H9 (cell line): ENCODE measurements at regions not wholly inside any gene's neighbourhood (a gene's known extent, or its start where the extent isn't known, plus 50 kb on each side); places are given as distances from the start of the nearest gene placed in this dataset.

Experiments used
- DNase-seq: peaks from one replicate; pipeline ENCODE4 v3.0.0-alpha.2; 2017
- H2AFZ ChIP-seq: one replicate; pipeline ENCODE4 v1.6.1; 2013; ENCODE audit warnings: mild to moderate bottlenecking, low read length, control low read depth, moderate library complexity
- H2AK5ac ChIP-seq: 2 replicates; pipeline ENCODE4 v1.6.1; 2013; ENCODE audit warnings: low read length, control low read depth, mixed read lengths; ENCODE audit not compliant: insufficient read length
- H2BK120ac ChIP-seq: one replicate; pipeline ENCODE4 v1.6.1; 2013; ENCODE audit warnings: low read depth, mild to moderate bottlenecking, low read length, control low read depth, inconsistent platforms; ENCODE audit not compliant: poor library complexity, severe bottlenecking
- H2BK12ac ChIP-seq: 2 replicates; pipeline ENCODE4 v1.6.1; 2013; ENCODE audit warnings: low read length, control low read depth, mixed read lengths, low read depth; ENCODE audit not compliant: insufficient read length
- H2BK15ac ChIP-seq: 2 replicates; pipeline ENCODE4 v1.6.1; 2013; ENCODE audit warnings: low read depth, low read length, control low read depth
- H2BK20ac ChIP-seq: one replicate; pipeline ENCODE4 v1.6.1; 2013; ENCODE audit warnings: low read depth, mild to moderate bottlenecking, low read length, control low read depth, inconsistent platforms; ENCODE audit not compliant: poor library complexity, severe bottlenecking
- H2BK5ac ChIP-seq: 2 replicates; pipeline ENCODE4 v1.6.1; 2013; ENCODE audit warnings: low read length, control low read depth, mixed read lengths; ENCODE audit not compliant: insufficient read length
- H3K14ac ChIP-seq: 2 replicates; pipeline ENCODE4 v1.6.1; 2013; ENCODE audit warnings: low read length, control low read depth; ENCODE audit not compliant: insufficient read depth
- H3K18ac ChIP-seq: 2 replicates; pipeline ENCODE4 v1.6.1; 2013; ENCODE audit warnings: low read depth, mild to moderate bottlenecking, mixed read lengths, low read length, control low read depth; ENCODE audit not compliant: insufficient read length
- H3K23ac ChIP-seq: 2 replicates; pipeline ENCODE4 v1.6.1; 2013; ENCODE audit warnings: low read length, control low read depth, mixed read lengths, low read depth; ENCODE audit not compliant: insufficient read length
- H3K23me2 ChIP-seq: 2 replicates; pipeline ENCODE4 v1.6.1; 2013; ENCODE audit warnings: low read depth, mild to moderate bottlenecking, mixed read lengths, low read length, control low read depth; ENCODE audit not compliant: insufficient read length, poor library complexity, severe bottlenecking
- H3K27ac ChIP-seq: 2 replicates; pipeline ENCODE4 v1.5.1; 2013; ENCODE audit warnings: low read length, control low read depth, mixed read lengths, low read depth; ENCODE audit not compliant: insufficient read length
- H3K27me3 ChIP-seq: 2 replicates; pipeline ENCODE4 v1.6.1; 2013; ENCODE audit warnings: low read length, control low read depth, inconsistent platforms; ENCODE audit not compliant: insufficient read depth
- H3K4ac ChIP-seq: 2 replicates; pipeline ENCODE4 v1.6.1; 2013; ENCODE audit warnings: low read depth, mild to moderate bottlenecking, control low read depth, inconsistent platforms, low read length, moderate library complexity
- H3K4me1 ChIP-seq: 2 replicates; pipeline ENCODE4 v1.6.1; 2013; ENCODE audit warnings: low read length, control low read depth, inconsistent platforms; ENCODE audit not compliant: insufficient read depth
- H3K4me2 ChIP-seq: 2 replicates; pipeline ENCODE4 v1.6.1; 2013; ENCODE audit warnings: low read length, control low read depth, mixed read lengths; ENCODE audit not compliant: insufficient read length, insufficient read depth
- H3K56ac ChIP-seq: 2 replicates; pipeline ENCODE4 v1.6.1; 2013; ENCODE audit warnings: low read depth, mild to moderate bottlenecking, mixed read lengths, low read length, control low read depth; ENCODE audit not compliant: insufficient read length
- H3K79me1 ChIP-seq: 2 replicates; pipeline ENCODE4 v1.6.1; 2013; ENCODE audit warnings: low read depth, mild to moderate bottlenecking, moderate library complexity, low read length, control low read depth, inconsistent platforms; ENCODE audit not compliant: insufficient read depth, poor library complexity, severe bottlenecking
- H3K79me2 ChIP-seq: 2 replicates; pipeline ENCODE4 v1.6.1; 2013; ENCODE audit warnings: low read length, control low read depth, inconsistent platforms; ENCODE audit not compliant: insufficient read depth
- H3K9ac ChIP-seq: 2 replicates; pipeline ENCODE4 v1.6.1; 2013; ENCODE audit warnings: low read length, control low read depth, mixed read lengths; ENCODE audit not compliant: insufficient read length; ENCODE audit errors: extremely low read depth
- H3K9me3 ChIP-seq: one replicate; pipeline ENCODE4 v1.6.1; 2013; ENCODE audit warnings: low read depth, low read length, inconsistent platforms; ENCODE audit not compliant: control insufficient read depth
- H3T11ph ChIP-seq: one replicate; pipeline ENCODE4 v1.6.1; 2013; ENCODE audit warnings: mild to moderate bottlenecking, low read length, control low read depth, inconsistent platforms
- H4K20me1 ChIP-seq: one replicate; pipeline ENCODE4 v1.6.1; 2013; ENCODE audit not compliant: control insufficient read depth, insufficient read length, insufficient read depth
- H4K5ac ChIP-seq: 2 replicates; pipeline ENCODE4 v1.6.1; 2013; ENCODE audit warnings: low read depth, mild to moderate bottlenecking, mixed read lengths, low read length, control low read depth; ENCODE audit not compliant: insufficient read length
- H4K8ac ChIP-seq: replicated peaks from 2 replicates; pipeline ENCODE4 v1.6.1; 2013; ENCODE audit warnings: low read length, control low read depth, mixed read lengths, low read depth; ENCODE audit not compliant: insufficient read length
- H4K91ac ChIP-seq: 2 replicates; pipeline ENCODE4 v1.6.1; 2013; ENCODE audit warnings: low read depth, mild to moderate bottlenecking, moderate library complexity, mixed read lengths, low read length, control low read depth; ENCODE audit not compliant: insufficient read length
- H3K27ac Mint-ChIP-seq, 3 experiments: 2 replicates in 2 of 3; 3 replicates in 1 of 3; pipeline ENCODE4 v1.8.0; 2020 to 2021; ENCODE audit warnings: mixed read lengths in 3 of 3, mild to moderate bottlenecking in 1 of 3, moderate library complexity in 1 of 3
- H3K27me3 Mint-ChIP-seq: 2 replicates; pipeline ENCODE4 v1.8.0; 2021; ENCODE audit warnings: low read depth, mild to moderate bottlenecking, moderate library complexity, mixed read lengths
- H3K36me3 Mint-ChIP-seq, 3 experiments: 2 replicates in 2 of 3; 3 replicates in 1 of 3; pipeline ENCODE4 v1.8.0; 2020 to 2021; ENCODE audit warnings: low read depth in 3 of 3, mixed read lengths in 3 of 3; ENCODE audit not compliant: insufficient read depth in 1 of 3
- H3K4me1 Mint-ChIP-seq, 2 experiments: 2 replicates each; pipeline ENCODE4 v1.8.0; 2020; ENCODE audit warnings: mixed read lengths in 2 of 2
- H3K4me3 Mint-ChIP-seq, 2 experiments: 2 replicates in 1 of 2; 3 replicates in 1 of 2; pipeline ENCODE4 v1.8.0; 2020 to 2021; ENCODE audit warnings: mild to moderate bottlenecking in 2 of 2, mixed read lengths in 2 of 2, moderate library complexity in 1 of 2
- H3K9me3 Mint-ChIP-seq, 2 experiments: 2 replicates in 1 of 2; 3 replicates in 1 of 2; pipeline ENCODE4 v1.8.0; 2020; ENCODE audit warnings: mild to moderate bottlenecking in 2 of 2, mixed read lengths in 2 of 2, moderate library complexity in 1 of 2
- WGBS: extraction: QIAGEN DNeasy Blood & Tissue Kit; methylation state at CpG from one replicate; pipeline ENCODE4 v1.1.7; 2013; ENCODE audit warnings: missing lambda C conversion rate, low lambda C conversion rate, mixed read lengths; ENCODE audit not compliant: insufficient read length; ENCODE audit errors: extremely low coverage; 5-methylcytosine and 5-hydroxymethylcytosine counted together
- TF ChIP-seq, protein P1 (sequence below): fragments of 200-600 bp; sonication (generic); conservative IDR thresholded peaks from 3 replicates; pipeline ENCODE4 v1.8.0; 2021; ENCODE audit warnings: antibody characterized with exemption, mild to moderate bottlenecking

DNA sequence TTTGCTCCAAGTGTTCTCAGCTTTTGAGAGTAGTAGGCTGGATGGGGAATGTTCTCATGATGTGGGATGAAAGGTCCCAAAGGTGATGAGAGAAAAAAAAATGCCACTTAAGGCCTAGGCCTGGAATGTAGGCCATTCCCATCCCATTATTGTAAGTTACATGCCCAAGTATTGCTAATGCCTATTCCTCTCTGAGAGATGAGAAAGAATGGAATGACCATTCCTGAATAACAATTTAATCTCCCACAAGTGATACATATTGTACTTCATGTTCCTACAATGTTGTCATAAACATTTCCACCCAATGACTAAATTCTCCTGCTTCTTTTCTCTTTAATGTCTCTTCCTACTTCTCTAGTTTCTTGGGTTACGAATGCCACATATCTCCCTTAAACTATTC, 102.8 kb upstream of the KCNJ16 start:
- Histone ChIP-seq H2AFZ (no peak overlapping the region), H4K5ac (no peak overlapping the region), H3K9me3 (no peaks in the 10 kb centered on the region), H2BK12ac (no peak overlapping the region), H3K56ac (no peak overlapping the region), H2BK5ac (no peak overlapping the region), H3K23me2 (no peaks in the 10 kb centered on the region), H3K27me3 (no peaks in the 10 kb centered on the region), H3K27ac (no peak overlapping the region), H4K8ac (no peak overlapping the region), H3K4ac (no peak overlapping the region), H3K9ac (no peak overlapping the region), H2BK20ac (no peak overlapping the region), H2BK15ac (no peak overlapping the region), H3K79me2 (no peaks in the 10 kb centered on the region), H3K18ac (no peak overlapping the region), H3K4me1 (no peaks in the 10 kb centered on the region), H4K91ac (no peak overlapping the region), H3K14ac (no peak overlapping the region), H4K20me1 (no peaks in the 10 kb centered on the region), H3K23ac (no peak overlapping the region), H2AK5ac (no peak overlapping the region), H3K79me1 (no peaks in the 10 kb centered on the region), H3K4me2 (no peak overlapping the region), H3T11ph (no peak overlapping the region), H2BK120ac (no peak overlapping the region)
- Mint-ChIP-seq H3K36me3 (peaks cover 0 to 2% (median 0%) of the 10 kb centered on the region in 3 experiments; a peak in 1 of 7 replicates), H3K27ac (no peak overlapping the region), H3K27me3 (no peaks in the 10 kb centered on the region), H3K4me3 (no peak overlapping the region), H3K4me1 (no peaks in the 10 kb centered on the region), H3K9me3 (peaks cover 2 to 5% of the 10 kb centered on the region in 2 experiments; a peak in 2 of 5 replicates)
- no peak for DNase-seq
- WGBS = no CpG with 5 or more reads among the region's 1 CpG
- TF ChIP-seq, protein P1, sequence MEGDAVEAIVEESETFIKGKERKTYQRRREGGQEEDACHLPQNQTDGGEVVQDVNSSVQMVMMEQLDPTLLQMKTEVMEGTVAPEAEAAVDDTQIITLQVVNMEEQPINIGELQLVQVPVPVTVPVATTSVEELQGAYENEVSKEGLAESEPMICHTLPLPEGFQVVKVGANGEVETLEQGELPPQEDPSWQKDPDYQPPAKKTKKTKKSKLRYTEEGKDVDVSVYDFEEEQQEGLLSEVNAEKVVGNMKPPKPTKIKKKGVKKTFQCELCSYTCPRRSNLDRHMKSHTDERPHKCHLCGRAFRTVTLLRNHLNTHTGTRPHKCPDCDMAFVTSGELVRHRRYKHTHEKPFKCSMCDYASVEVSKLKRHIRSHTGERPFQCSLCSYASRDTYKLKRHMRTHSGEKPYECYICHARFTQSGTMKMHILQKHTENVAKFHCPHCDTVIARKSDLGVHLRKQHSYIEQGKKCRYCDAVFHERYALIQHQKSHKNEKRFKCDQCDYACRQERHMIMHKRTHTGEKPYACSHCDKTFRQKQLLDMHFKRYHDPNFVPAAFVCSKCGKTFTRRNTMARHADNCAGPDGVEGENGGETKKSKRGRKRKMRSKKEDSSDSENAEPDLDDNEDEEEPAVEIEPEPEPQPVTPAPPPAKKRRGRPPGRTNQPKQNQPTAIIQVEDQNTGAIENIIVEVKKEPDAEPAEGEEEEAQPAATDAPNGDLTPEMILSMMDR = no peak
